ENCODE measurements at regions not wholly inside any gene's neighbourhood (a gene's known extent, or its start where the extent isn't known, plus 50 kb on each side); places are given as distances from the start of the nearest gene placed in this dataset.

GRCh38 chr10:3016016-3016415 lies 51.3 kb upstream of the PFKP start:
- no peak for DNase-seq

DNA sequence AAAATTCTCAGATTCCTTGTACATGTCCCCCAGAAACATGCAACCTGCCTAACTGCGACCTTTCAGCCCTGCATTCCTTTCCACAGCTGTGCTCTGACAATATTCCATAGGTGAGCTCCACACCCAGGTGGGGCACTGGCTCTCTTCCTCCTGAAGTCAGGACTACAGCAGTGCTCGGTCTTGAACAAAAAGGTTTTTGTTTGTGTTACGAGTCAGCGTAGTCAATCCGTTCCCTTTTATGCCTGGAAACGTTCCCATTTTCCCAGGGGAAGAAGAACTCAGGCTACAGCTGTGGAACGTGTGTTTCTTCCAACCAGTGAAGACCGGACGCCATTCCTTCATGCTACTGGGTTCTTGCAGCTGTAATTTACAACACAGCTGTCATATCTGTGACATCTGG lies 52.4 kb upstream of the PFKP start:
- DNase-seq: no peak

DNA sequence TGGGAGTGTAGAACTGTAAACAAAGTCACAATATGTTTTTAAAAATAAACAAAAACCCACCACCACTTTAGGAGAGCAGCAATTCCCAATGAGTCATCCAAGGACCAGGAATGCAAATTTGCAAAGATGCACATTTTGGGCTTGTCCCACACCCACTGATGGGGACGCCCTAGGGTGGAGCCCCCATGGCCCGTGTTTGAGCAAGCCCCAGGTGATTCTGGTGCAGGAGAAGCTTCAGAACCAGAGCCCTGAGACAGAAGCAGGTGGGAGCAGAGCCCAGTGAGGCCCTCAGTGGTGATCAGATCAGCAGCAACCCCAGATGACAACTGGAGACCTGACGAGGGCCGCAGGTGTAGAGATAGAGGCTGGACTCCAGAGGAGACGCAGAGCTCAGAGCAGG lies 55.1 kb upstream of the PFKP start:
- no peak for DNase-seq

DNA sequence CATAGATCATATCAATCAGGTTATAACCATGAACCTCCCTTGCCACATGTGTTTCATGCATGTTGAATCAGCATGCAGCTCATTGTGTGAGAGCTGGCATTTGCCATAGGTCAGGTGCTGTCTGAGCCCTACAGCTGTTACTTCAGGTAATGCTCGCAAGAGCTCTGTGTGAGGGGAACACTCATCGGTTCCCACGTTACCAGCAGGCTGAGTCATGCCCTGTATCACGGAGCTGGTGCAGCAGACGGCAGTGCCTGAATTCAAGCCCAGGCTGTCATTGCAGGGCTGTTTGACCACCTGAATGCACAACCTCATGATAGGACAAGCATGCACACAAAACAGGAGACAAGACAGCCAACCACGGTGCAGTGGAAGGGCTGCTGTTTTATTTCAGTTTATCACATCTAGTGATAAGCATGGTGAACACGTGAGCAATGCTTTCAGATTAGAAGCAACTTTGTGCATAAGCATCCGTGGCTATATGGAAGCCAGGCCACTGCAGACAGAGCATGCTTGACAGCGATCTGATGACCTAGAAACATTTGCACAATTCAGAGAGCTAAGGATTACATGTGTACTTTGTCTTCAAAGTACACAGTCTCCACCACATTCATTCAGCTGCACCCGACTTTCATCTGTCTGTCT lies 56.4 kb upstream of the PFKP start:
- DNase-seq: no peak

- no peak for DNase-seq
Observed at GRCh38 chr10:3010334-3010733, 57.0 kb upstream of the PFKP start.

DNA sequence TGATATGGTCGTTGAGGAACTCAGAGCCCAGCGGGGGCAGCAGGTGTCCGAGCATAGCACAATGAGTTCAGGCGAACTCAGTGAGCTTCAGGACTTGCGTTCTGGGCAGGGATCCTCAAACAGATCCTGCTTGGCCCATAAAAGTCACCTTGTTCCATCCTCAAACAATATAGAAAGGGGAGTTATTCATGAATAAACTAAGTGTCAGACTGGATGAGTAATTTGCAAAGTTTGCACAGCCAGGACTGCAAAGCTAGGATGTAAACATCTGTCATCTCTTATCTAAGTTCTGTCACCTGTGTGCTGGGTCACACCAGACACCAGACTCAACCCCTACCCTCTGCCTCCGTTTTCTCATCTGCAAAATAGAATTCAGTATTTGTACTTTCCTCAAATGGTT lies 58.0 kb upstream of the PFKP start:
- DNase-seq: no peak

DNA sequence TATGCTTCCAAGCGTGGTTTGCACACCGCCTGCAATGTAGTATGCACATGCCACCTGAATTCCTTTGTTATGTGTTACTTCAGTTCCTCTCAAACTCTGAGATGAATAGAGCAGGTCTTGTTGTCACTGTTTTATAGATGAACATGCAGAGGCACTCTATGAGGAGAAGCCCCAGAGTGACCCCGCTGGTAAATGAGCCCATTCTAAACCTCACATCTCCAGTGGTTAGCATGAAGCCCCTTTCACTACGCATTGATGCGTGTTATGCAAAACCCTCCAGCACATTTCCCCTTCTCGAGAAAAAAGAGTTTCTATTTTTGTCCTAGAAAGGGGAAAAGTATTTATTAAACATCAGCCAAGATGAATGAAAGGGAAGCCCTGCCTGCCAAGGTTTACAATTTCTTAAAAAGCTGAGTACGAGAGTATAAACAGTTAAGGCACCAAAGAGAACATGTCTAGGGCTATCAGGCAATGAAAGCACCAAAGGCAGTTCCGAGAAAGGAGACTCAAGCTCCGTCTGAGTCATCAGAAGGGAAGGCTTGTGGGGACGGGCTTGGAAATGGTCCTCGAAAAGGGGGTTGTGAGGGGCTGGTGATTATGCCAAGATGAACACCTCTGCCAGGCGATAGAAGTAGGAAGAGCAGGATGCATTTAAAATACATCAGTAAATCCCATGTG lies 58.7 kb upstream of the PFKP start:
- no peak for DNase-seq

DNA sequence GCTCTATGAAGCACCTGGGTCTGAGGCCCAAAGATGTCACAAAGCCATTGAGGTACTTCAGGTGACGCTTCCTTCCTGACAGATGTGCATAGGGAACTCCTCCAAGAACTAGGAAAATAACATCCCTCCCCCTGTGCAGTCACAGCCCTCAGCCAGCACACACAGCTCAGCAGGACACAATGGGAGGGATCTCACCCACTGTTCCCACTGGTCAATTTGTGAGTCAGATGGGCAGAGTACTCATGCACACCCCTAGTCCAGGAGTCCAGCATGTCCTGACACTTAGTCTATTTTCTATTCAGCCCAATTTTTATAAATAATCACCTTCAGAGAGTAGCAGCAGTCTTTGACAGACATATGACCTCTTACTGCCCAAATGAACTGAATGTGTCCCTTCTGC lies 60.7 kb upstream of the PFKP start:
- no peak for DNase-seq

- no peak for DNase-seq
Observed at GRCh38 chr10:3006093-3006492, 61.3 kb upstream of the PFKP start.

GRCh38 chr10:3002304-3002703 lies 65.0 kb upstream of the PFKP start:
- no peak for DNase-seq

- no peak for DNase-seq
Observed at GRCh38 chr10:3000048-3000447, 67.3 kb upstream of the PFKP start.

DNA sequence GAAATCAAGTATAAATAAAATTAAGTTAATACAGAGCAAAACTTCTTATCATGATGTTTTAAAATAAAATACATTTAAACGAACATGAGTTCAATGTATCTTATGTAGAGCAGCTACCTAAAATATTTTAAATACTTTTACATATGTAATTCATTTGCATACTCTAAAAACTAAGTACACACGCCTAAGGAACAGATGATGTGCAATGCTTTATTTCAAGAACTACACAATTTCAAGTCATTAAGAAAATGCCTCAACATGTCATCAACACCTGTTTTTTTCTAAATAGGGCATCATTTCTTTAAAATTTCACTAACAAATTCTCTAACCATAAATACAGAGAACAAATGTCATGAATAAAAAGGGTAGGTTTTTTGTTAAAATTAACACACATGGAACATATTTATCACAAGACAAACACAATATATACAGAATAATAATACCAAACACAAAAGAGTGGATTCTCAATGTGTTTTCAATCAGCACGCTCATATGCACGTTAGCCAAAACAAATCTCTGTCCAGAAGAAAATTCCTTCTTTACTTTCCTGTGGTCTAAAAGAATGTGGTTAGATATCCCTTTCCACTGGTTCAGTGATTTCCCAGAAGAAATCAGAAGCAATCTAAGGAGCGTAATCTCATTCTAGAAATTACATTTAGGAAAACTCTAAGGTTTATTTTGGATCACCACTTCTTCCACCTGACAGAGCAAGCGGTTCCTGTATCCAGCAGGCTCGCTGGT lies 73.0 kb upstream of the PFKP start:
- no peak for DNase-seq

GRCh38 chr10:2993636-2994035 lies 73.7 kb upstream of the PFKP start:
- DNase-seq: no peak

DNA sequence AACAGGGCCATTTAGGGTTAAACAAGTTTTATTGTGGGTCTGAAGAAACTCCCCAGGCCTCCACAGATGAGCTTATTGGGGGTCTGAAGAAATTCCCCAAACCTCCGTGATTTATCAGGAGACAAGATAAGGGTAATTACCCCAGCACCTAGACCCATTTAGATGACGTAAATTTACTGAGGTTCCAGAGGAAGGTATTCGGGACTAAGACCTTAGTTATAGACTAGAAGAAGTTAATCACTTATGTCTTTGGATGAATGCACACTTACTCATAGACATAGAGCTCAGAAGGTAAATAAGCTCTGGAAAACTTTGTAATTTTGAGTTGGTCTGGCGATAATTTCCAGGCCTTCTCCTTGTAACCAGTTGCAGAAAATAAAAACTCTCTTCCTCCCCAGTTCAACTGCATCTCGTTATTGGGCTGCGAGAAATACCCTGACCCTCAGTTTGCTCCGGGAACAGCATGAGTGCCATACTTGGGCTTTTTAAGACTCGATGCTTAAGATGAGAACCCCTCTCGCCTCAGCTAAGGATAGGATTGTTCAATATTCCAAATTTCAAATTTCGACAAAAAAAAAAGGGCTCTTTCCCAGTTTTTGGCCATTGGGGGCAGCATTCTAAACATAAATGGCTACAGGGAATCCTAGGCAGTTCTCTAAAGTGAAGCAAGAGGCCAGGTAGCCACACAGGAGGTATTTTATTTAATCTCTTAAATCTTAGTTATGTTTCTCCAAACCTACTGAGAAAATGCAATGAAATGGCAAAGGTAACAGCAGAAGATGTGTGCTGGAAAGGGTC lies 74.7 kb upstream of the PFKP start:
- DNase-seq: no peak

DNA sequence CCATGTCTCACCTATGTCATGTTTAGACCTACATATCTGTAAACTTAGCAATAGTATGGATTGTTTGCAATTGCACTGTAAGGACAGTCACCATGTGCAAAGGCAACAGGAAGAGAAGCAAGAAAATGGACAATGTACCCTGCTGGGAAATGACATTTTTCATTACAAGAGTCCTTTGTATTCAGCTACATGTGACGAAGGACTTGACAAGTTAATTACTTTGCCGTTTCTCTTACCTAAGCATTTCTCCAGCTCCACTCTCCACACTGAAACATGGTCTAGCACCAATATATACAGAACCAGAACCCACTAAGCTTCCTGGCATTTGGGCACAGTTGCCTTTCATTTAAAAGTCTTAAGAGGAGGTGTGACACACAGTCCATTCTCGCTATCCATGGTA lies 76.6 kb upstream of the PFKP start:
- no peak for DNase-seq

DNA sequence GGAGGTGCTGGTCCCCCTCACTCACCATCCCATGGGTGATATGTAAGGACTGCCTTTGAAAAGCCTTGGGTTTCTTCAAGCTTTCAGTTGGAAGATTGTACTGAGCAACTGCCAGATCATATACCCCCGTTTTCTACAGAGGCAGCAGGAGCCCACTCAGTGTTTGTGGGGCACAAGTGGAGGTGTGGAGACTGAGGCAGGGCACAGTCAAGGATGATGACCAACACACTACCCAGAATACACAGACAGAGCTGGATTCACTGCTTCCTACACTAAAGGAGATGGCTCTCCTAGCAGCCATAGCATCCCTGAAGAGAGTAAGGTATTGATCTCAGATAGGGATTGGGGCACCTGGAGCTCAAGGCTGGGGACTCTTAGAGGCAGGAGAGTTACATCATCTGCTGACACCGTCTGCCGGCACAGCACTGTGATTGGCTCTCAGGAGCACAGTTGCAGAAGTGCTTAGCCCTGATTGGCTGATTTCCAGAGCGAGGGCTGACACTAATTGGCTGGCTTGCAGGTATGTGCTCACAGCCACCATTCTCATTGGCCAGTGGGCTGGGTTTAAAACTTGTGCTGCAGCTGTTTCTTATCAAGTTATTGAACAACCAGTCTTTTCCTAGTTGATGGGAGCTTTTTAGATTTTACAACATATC lies 77.9 kb upstream of the PFKP start:
- DNase-seq: no peak

DNA sequence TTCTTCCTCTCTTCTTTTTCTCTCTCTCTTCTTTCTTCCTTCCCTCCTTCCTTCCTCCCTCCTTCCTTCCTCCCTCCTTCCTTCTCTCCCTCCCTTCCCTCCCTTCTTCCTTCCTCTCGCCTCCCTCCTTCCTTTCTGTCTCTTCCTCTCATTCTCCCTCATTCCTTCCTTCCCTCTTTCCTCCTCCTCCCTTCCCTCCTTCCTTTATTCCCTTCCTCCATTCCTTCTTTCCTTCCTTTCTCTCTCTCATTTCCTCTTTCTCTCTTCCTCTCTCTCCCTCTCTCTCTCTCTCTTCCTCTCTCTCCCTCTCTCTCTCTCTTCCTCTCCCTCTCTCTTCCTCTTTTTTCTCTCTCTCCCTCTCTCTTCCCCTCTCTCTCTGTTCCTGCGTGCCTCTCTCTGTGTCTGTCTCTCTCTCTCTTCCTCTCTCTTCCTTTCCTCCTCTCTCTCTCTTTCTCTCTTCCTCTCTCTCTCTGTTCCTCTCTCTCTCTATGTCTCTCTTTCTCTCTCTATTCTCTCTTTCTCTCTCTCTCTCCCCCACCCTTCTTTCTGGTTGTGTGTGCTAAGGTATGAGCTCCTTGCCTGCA lies 80.1 kb upstream of the PFKP start:
- DNase-seq: no peak

DNA sequence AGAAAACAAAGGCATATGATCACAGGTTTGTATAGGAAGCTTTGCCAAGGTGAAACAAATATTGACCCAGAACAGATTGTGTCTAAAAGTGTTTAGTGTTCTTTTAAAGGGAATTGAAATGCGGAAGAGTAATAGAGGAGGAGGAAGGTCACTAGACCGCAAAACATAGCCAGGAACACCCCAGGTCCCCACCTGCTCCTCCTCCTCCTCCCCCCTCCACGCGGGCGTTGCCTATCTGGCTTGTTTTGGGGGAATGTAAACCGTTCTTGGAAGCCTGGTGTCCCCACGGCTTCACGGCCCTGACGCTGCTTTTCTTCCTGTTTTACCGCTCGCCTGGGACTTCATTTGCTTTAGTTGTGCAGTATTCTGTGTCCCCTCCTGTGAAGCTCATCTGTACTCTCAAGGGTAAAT lies 81.0 kb upstream of the PFKP start:
- peak; percentile 10 for DNase-seq

DNA sequence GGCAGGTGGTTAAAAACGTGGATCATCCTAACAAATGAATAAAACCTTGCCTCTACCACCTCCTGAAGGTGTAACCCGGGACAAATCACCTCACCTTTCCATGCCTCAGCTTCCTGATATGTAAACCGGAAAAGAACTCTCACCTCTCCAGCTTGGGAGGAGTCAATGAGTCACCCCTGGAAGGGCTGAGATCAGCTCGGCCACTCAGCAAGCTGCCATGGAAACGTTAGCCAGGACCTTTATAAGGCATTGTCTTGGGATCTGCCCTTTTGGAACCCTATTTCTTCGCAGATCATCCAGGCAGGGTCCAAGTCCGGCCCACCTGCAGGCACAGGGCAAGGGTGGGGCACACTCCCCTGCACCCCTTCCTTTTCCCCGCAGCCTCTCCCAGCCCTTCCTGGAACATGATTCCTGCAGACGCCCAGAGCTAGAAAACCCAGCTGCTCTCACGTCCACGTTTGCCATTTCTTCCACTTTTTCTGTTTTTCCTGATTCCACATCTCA lies 81.6 kb upstream of the PFKP start:
- DNase-seq: no peak

- no peak for DNase-seq
Observed at GRCh38 chr10:2984682-2985081, 82.7 kb upstream of the PFKP start.

- no peak for DNase-seq
Observed at GRCh38 chr10:2982146-2982545, 85.2 kb upstream of the PFKP start.

DNA sequence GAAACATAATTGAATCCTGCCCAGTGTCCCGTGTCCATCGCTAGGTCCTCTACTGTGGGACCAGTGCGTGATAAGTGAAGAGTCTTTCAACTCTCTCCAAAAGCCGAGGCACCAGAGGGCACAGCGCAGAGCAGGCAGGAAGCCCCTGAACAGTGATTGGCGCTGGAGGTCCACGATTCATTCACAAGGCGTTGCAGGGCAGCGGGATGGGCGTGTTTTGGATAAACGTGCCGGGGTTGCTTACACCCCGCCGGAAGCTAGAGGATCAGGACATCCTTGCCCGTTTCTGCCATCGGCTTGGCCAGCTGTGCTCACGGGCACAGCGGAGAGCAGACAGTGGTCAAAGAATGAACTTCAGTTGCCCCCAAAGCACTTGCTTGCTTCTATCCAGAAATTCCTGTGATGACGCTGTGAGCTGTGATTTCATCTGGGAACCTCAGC lies 86.0 kb upstream of the PFKP start:
- DNase-seq: no peak

Data from CD4-positive, alpha-beta T cell treated with Interleukin-10 for 1 hour (primary cell).